Lower lobe of right lung (tissue), 2 donors: ENCODE measurements at regions not wholly inside any gene's neighbourhood (a gene's known extent, or its start where the extent isn't known, plus 50 kb on each side); places are given as distances from the start of the nearest gene placed in this dataset.

Experiments
- ATAC-seq, 2 donors: fragments of 200-7000 bp; cut with Tn5 transposase; one replicate each; pipeline ENCODE4 v1.9.1; 2020 to 2022; ENCODE audit warnings: mild to moderate bottlenecking in 2 of 2, moderate library complexity in 2 of 2
- DNase-seq: peaks from one replicate; pipeline ENCODE4 v3.0.0-alpha.2; 2020
- H3K27ac ChIP-seq: fragments of 200-600 bp; one replicate; pipeline ENCODE4 v1.8.0; 2022
- H3K27me3 ChIP-seq: fragments of 200-600 bp; one replicate; pipeline ENCODE4 v1.8.0; 2022; ENCODE audit warnings: low read depth
- H3K36me3 ChIP-seq: fragments of 200-600 bp; one replicate; pipeline ENCODE4 v1.8.0; 2022; ENCODE audit warnings: mild to moderate bottlenecking
- H3K4me1 ChIP-seq: fragments of 200-600 bp; one replicate; pipeline ENCODE4 v1.8.0; 2022
- H3K4me3 ChIP-seq: fragments of 200-600 bp; one replicate; pipeline ENCODE4 v1.8.0; 2022; ENCODE audit warnings: mild to moderate bottlenecking
- H3K9me3 ChIP-seq: fragments of 200-600 bp; one replicate; pipeline ENCODE4 v1.8.0; 2022
- intact Hi-C: fragments of 100-400 bp; cut with DNase I; formaldehyde crosslinking; loops from one replicate; pipeline ENCODE4 v1.11.0; 2022
- TF ChIP-seq, protein P1 (sequence below): fragments of 200-600 bp; IDR thresholded peaks from one replicate; pipeline ENCODE4 v1.8.0; 2022; ENCODE audit warnings: antibody characterized with exemption, mild to moderate bottlenecking
- donor health status: DM: no; HTN: yes; CAD: no; lungs with severe emphysema.

DNA sequence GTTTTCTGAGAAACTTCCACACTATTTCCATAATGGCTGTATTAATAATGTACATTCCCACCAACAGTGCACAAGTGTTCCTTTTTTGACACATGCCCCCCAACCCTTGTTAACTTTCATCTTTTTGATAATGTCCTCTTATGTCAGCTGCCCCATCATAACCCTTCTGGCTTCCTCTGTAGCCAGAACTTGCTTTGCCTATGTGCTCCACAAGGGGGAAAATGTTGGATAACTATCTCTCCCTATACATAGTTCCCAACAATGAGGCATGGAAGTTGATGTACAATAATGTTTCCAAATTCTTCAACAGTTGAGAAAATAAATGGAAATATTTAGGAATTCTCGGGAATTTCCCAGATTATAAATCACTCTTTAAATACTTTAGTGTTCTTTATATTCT, 142.9 kb downstream of the ASB9 start:
- DNase-seq (no peak), ATAC-seq (no peak)
- Histone ChIP-seq H3K4me3 (no peak overlapping the region), H3K36me3 (no peaks in the 10 kb centered on the region), H3K9me3 (no peaks in the 10 kb centered on the region), H3K27ac (no peak overlapping the region), H3K4me1 (no peaks in the 10 kb centered on the region), H3K27me3 (no peaks in the 10 kb centered on the region)
- TF ChIP-seq, protein P1, sequence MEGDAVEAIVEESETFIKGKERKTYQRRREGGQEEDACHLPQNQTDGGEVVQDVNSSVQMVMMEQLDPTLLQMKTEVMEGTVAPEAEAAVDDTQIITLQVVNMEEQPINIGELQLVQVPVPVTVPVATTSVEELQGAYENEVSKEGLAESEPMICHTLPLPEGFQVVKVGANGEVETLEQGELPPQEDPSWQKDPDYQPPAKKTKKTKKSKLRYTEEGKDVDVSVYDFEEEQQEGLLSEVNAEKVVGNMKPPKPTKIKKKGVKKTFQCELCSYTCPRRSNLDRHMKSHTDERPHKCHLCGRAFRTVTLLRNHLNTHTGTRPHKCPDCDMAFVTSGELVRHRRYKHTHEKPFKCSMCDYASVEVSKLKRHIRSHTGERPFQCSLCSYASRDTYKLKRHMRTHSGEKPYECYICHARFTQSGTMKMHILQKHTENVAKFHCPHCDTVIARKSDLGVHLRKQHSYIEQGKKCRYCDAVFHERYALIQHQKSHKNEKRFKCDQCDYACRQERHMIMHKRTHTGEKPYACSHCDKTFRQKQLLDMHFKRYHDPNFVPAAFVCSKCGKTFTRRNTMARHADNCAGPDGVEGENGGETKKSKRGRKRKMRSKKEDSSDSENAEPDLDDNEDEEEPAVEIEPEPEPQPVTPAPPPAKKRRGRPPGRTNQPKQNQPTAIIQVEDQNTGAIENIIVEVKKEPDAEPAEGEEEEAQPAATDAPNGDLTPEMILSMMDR: no peak
- intact Hi-C loops: no loop called here

DNA sequence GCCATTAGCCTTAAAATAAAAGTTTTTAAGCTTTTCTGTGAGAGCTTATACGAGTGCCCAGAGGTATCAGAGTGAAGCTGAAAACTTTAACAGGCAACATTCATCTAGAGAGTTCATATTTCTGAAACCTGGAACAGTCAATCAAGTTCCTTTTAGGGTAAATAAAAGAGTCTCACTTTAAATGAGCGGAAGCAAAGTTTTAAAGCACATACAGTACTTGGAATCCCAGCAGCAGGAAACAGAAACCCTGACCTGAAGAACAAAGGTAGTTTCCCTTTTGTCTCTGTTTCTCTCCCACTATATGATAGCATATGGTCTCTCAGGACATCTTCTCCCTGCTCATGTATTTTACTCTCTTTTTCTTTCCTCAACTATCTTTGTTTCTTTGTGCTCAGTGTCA, 153.0 kb downstream of the ASB9 start:
- TF ChIP-seq, protein P1: no peak
- intact Hi-C loops: no loop called here
- Histone ChIP-seq H3K27ac (no peak overlapping the region), H3K4me3 (no peak overlapping the region), H3K27me3 (no peaks in the 10 kb centered on the region), H3K36me3 (no peaks in the 10 kb centered on the region), H3K4me1 (no peaks in the 10 kb centered on the region), H3K9me3 (no peaks in the 10 kb centered on the region)
- ATAC-seq (no peak), DNase-seq (no peak)

DNA sequence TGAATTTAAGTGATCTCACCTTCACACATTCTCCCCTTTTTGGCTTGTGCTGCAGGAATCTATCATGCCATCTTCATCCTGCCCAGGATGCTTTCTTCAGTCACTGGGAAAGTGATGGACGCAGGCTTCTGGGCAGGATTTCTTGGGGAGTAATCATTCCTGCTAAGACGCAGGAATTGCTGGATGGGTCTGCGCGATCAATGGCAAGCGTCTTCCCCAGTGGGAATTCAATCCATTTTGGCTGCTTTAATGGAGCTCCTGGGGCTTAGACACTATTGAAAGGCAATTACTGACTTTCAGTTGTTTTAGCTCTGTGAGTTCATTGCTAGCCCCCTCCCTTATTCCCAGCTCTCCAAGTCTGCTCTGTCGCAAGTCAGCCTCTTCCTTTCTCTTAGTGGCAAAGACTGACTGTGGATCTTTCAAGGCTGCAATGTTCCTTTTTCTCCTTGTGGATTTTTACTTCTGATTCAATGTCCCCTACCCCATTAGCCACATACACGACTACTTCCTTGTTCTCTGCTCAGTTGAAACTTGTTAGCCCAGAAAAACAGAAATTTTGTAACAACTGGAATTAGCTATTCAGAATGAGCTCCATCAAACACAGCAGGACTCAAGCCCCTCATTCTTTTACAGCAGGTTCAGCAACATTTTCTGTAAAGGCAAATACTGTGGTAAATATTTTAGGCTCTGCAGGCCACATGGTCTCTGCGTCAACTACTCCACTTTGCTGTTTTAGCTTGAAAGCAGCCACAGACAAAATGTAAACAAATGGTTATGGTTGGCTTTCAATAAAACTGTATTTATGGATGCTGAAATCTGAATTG, 154.9 kb downstream of the ASB9 start:
- Histone ChIP-seq H3K36me3 (no peaks in the 10 kb centered on the region), H3K4me1 (no peaks in the 10 kb centered on the region), H3K9me3 (no peaks in the 10 kb centered on the region), H3K27ac (no peak overlapping the region), H3K27me3 (no peaks in the 10 kb centered on the region), H3K4me3 (no peak overlapping the region)
- TF ChIP-seq, protein P1: no peak
- DNase-seq: no peak
- intact Hi-C loops: no loop called here
- no peak for ATAC-seq

DNA sequence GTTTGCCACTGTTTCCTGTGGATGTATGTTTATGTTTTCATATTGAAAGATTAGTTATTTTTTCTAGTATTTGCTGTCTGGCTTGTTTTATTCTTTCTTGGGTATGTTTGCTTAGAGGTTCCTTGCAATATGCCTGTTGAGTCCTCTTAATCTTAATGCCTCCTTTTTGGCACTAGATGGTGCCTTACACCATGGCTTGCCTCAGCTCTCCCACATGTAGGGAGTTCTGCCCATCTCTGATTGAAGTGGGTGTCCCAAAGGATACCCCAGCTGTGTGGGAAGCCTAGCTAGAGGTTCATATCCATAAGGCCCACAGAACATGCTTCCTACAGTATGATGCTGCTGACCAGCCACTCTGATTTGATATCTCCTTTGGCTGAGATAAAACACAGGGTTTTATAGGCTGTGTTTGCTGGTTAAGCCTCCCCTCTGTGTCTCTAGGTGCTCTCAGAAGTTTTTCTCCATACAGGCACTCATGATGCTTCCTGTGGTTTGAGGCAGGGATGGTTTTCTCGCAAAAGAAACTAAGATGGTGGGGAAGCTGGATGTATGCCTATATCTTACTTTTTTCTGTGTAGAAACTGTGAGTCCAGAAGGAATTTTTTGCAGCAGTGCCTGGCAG, 162.4 kb downstream of the ASB9 start:
- no peak overlapping the region for H3K4me3 ChIP-seq
- DNase-seq: no peak
- H3K27ac ChIP-seq: no peak overlapping the region
- ATAC-seq: no peak
- no peaks in the 10 kb centered on the region for H3K27me3 ChIP-seq
- H3K36me3 ChIP-seq: no peaks in the 10 kb centered on the region
- H3K4me1 ChIP-seq: no peaks in the 10 kb centered on the region
- TF ChIP-seq, protein P1: no peak
- no peaks in the 10 kb centered on the region for H3K9me3 ChIP-seq
- intact Hi-C loops: no loop called here

DNA sequence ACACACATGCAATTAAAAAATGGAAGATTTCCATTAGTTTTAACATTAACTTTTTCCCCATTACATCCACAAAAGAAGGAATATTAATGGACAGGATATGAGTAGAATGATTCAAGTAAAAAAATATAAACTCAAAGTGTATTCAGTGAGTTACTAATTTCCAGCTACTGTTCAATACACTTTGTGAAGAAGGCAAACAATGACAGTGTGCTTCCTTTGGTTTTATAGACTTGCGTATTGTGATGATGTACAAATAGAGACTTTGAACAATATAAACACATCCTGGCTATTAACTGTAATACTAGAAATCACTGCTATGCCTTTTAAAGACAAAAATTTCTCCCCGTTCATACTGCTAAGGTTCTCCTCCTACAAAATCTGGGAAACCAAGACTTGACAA, 171.4 kb downstream of the ASB9 start:
- H3K9me3 ChIP-seq: no peaks in the 10 kb centered on the region
- DNase-seq: no peak

More for the DNA sequence above, 171.4 kb downstream of the ASB9 start:
- Histone ChIP-seq H3K4me1 (no peaks in the 10 kb centered on the region), H3K27me3 (no peaks in the 10 kb centered on the region), H3K4me3 (no peak overlapping the region), H3K36me3 (no peaks in the 10 kb centered on the region), H3K27ac (no peak overlapping the region)
- ATAC-seq: no peak
- TF ChIP-seq, protein P1: no peak
- intact Hi-C loops: no loop called here
